Endothelial cell of hepatic sinusoid (primary cell): ENCODE measurements at regions not wholly inside any gene's neighbourhood (a gene's known extent, or its start where the extent isn't known, plus 50 kb on each side); places are given as distances from the start of the nearest gene placed in this dataset.

Source experiments
- in situ Hi-C: cut with HindIII; loops from 2 replicates; pipeline ENCODE4 v1.10.0; 2017; ENCODE audit warnings: low sequenced_read_pairs

GRCh38 chr17:68706356-68706920, 105.3 kb upstream of the FAM20A start:
- in situ Hi-C loops, result no loop called here

GRCh38 chr17:68705714-68706076, 104.5 kb upstream of the FAM20A start:
- in situ Hi-C loops, result no loop called here

- in situ Hi-C loops, result no loop called here
Observed at GRCh38 chr17:68704871-68705713, 103.9 kb upstream of the FAM20A start.

- in situ Hi-C loops, result no loop called here
Observed at GRCh38 chr17:68701046-68701445, 99.9 kb upstream of the FAM20A start.

- in situ Hi-C loops, result no loop called here
Observed at GRCh38 chr17:68700421-68700820, 99.3 kb upstream of the FAM20A start.

DNA sequence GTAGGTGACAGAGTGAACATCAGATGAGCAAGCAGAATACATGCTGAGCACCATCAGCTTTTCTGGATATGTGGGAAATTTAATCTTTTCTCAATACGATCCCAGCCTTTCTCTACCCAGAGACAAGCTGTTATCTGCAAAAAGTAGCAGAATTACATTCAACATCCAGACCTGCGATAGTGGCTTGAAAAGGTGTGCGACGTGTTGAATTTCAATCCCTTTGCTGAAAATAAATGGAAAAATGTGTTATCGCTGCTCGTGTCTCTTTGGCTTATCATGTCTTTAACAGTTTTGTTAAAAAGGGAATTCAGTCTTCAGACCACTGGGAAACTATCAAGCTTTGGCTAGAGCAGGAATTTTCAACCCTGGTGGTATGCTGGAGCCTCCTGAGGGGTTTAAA, 98.8 kb upstream of the FAM20A start:
- in situ Hi-C loops, result no loop called here

GRCh38 chr17:68698746-68699145, 97.6 kb upstream of the FAM20A start:
- in situ Hi-C loops, result no loop called here

- in situ Hi-C loops, result no loop called here
Observed at GRCh38 chr17:68697850-68698361, 96.7 kb upstream of the FAM20A start.

DNA sequence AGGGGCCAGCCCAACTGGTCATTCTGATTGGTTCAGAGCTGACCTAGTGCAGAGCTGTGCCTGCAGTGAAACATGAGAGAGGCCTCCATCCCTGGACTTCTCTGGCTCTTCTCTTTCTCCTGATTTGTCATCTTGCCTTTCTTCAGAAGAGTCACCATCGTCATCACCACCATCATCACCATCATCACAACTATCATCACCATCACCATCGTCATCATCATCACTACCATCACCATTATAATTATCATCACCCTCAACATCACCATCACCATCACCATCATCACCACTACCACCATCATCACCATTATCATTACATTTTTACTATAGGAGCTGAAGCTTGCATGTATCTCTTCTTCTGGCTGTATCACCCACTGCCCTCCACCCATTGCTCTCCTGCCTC, 94.5 kb upstream of the FAM20A start:
- in situ Hi-C loops, result no loop called here

DNA sequence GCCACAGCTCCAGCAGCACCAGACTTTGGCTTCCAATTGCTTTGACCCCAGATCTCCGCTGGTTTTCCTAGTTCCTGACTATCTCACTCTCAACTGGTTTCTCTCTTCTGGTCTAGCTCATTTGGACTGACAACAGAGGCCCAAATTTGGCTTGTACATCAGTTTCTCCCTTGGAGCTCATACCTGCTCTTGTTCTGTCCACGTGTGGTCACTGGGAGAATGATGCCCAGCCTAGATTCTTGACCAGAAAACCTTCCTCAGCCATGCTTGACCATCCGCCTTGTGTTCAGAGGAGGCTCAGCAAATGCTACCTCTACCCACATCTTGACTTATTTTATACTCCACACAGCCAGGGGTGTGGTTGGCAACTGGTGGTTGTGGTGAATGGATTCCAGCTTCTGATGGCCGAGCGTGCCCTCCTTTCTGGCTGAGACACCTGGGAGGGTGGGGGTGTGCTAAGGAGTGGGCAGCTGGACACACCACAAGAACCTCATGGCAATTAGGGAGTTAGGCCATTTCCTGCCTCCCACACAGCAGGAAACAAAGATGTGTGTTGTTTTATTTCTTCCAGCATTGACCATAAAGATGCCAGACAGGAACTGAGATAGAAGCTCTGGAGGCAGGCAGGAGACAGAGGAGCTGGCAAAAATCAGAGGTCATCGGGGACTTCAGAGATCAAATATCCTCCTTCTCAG, 93.8 kb upstream of the FAM20A start:
- in situ Hi-C loops, result no loop called here

- in situ Hi-C loops, result no loop called here
Observed at GRCh38 chr17:68693896-68694295, 92.7 kb upstream of the FAM20A start.

DNA sequence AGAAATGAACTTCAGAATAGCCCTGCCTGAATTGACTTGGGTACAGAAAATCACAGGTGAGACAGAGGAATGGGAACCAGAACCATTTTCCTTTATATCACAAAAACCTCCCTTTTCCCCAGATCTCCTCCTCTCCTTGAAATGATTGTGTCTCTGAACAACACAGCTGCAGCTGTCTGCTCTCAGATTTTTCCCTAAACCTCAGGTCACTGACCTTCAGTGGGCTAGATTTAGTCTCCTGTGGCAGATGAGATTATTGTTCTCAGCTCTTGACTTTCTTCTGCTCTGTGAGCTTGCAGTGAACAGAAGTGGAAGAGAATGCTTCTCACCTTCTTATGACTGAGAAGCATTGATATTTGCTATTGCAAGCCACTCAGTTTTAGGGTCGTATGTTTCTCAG, 92.3 kb upstream of the FAM20A start:
- in situ Hi-C loops, result no loop called here

DNA sequence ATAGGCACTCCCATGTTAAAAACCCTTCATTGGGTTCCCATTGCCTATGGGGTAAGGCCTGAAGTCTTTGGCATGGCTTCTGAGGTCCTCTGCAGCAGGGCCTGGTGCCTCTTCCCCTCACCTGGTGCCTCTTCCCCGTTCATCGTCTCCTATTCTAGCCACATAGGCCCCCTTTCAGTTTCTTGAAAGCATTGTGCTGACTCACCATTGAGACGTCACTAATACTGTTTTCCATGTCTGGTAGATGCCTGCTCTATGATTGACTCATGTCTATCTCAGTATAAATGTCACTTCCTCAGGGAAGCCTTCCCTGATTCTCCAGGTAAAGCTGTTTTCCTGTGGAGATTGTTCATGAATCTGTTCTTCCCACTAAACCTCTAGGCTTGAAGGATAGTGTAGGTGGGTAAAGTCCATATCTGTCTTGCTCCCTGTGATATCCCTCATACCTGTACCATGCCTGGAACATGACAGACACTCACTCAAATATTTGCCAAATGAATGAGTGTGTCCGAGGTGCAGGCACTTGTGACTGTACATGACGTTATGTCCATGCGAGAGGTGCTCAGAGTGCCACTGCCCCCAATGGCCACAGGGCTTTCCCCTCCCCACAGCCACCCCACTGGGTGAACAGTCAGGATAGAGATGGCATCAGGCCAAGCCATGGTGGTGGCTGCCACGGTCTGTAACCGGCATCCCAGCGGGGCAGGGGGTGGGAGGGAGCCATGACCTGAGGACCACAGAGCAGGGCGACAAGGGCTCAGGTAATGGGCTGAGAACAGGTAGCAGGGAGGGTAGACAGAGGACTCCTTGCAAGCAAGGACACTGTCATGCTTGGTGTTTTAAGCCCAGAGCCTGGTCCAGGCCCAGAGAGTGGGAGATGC, 85.2 kb upstream of the FAM20A start:
- in situ Hi-C loops, result no loop called here

- in situ Hi-C loops, result no loop called here
Observed at GRCh38 chr17:68684949-68685357, 83.8 kb upstream of the FAM20A start.

DNA sequence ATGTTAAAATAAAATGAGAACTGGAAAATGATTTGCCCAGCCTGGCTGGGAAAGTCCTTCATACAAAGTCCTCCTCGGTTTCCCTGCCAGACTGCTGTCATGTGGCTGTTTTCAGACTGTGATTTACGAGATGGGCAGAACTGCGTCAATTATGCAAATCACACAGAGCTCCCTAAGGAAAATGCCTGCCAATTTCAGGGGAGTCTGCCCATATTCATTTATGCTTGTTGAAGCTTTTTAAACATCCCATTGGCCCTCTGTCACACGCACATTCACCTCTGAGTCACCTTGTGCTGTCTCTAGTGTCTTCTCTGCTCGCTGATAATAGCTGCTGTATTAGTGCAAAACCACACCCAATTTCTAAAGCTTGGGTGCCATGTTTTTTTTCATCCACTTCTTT, 81.7 kb upstream of the FAM20A start:
- in situ Hi-C loops, result no loop called here

DNA sequence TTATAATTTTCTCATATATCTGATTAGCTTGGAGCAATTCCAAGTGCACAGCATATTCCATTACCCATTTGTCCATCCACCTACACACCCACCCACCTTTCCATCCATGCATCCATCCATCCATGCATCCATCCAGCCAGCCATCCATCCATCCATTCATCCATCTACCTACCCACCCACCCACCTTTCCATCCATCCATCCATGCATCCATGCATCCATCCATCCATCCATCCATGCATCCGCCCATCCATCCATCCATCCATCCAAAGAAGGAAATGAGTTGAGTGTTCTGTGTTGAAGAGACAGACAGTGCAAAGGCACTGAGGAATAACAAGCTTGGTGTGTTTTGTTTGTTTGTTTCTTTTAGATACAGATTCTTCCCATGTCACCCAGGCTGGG, 78.7 kb upstream of the FAM20A start:
- in situ Hi-C loops, result no loop called here

- in situ Hi-C loops, result no loop called here
Observed at GRCh38 chr17:68676856-68677255, 75.7 kb upstream of the FAM20A start.

DNA sequence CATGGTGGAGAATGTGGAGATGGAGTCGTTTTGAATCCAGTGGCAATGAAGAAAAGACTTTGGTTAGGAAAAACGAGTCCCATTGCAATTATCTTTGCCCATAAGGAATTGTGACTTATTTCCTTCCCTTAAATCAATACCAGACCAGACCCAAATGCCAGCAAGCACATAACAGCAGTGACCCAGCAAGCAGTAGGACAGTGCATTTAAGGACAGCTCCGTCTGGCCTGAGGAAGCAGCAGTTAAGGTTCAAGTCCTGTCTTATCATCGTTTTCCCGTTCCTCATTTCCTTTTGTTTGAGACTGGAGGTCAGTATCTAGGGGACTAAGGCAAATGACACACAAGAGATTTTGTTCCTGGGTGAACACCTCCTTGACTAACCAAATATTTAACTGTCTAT, 74.6 kb upstream of the FAM20A start:
- in situ Hi-C loops, result no loop called here

DNA sequence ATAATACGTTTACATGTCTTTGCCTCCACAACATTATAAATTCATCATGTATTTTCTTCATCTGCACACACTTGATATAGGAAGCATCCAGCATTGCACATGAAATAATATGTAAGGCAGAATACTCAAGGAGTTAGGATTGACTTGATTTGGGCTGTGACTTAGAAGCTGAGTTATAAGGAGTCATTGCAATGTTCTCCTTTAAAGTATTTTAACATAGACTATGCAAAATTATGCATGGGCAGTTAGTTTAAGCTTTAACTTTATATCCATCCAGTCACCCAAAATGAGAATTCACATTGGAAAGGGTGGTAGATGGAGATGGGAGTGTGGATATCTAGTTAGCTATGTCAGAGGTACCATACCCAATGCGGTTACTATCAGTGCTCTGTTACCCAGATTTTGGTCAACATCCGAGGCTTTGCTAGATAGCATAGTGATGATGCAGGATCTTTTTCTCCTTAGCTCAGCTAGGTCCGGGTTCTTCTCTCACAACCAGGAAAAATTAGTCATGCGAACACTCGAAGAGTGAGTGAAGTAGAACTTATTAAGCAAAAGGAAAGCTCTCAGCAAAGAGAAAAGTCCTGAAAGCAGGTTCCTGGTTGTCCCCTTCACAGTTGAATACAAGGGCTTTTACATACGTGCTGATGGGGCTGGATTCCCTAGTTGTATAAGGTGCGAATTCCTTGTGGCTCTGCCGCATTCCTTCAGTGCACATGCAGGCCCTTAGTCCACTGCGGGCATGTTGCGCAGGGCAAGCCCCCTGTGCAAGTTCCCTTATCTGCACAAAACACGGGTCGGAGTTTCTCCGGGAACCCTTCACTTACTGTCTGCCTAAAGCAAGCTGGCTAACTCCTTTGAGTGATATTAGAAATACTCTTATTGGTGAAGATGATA, 73.1 kb upstream of the FAM20A start:
- in situ Hi-C loops, result loop anchor here (5.0 kb wide), 1 partner anchor 37 kb away; no protein-coding TSS in a partner anchor
